ENCODE measurements at regions not wholly inside any gene's neighbourhood (a gene's known extent, or its start where the extent isn't known, plus 50 kb on each side); places are given as distances from the start of the nearest gene placed in this dataset.

DNA sequence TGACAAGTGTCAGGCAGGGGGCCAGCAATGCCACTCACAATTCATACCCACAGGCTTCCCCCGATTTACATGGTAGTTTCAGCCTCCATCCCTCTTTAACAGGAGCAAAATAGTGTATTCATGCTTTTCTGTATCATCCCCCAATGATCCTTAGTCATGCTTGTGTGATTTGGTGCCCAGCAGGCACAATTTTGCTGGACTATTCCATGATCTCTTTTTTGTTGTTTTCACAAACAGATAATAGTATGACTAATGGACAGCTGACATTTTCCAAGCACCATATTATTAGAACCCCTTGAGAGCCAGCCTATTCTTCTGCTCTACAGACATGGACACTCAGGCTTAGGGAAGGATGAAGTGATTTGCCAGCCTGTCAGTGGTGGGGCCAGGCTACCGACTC lies 128.2 kb upstream of the RIPOR2 start:
- Histone ChIP-seq H3K4me3 (ENCODE audit: insufficient read depth, low read depth, low read length) (no peak overlapping the region), H2BK120ac (ENCODE audit: low read depth, low read length) (no peak overlapping the region), H3K9ac (ENCODE audit: low read depth, low read length) (no peak overlapping the region), H3K27ac (ENCODE audit: insufficient read depth, low read length) (no peak overlapping the region), H3K4me2 (ENCODE audit: low read depth, low read length) (no peak overlapping the region), H3K4me1 (ENCODE audit: control insufficient read depth, insufficient read depth, low read length) (peaks cover 11% of the 10 kb centered on the region), H3K9me1 (ENCODE audit: insufficient read depth, low read length) (peaks cover 3% of the 10 kb centered on the region; the same call in 1 of the 2 replicates), H3K14ac (replicated peaks; ENCODE audit: low read depth, low read length) (no peak overlapping the region), H4K91ac (ENCODE audit: insufficient read depth, low read depth, low read length) (no peak overlapping the region), H2BK15ac (ENCODE audit: low read depth, low read length) (no peak overlapping the region), H3K4ac (ENCODE audit: low read depth, low read length) (no peak overlapping the region), H3K9me3 (ENCODE audit: control insufficient read depth, insufficient read depth, low read length) (no peaks in the 10 kb centered on the region), H2BK5ac (ENCODE audit: low read depth, low read length, poor library complexity, severe bottlenecking) (no peak overlapping the region), H3K79me1 (ENCODE audit: low read depth in 1 of 2, low read length in 2 of 2) (no peaks in the 10 kb centered on the region), H4K5ac (ENCODE audit: low read depth, low read length) (no peak overlapping the region), H3K36me3 (ENCODE audit: control insufficient read depth, insufficient read depth, low read length) (no peaks in the 10 kb centered on the region), H3K18ac (ENCODE audit: low read depth, low read length) (no peak overlapping the region; the same call in 1 of the 2 replicates), H3K56ac (ENCODE audit: extremely low read depth, insufficient read depth, low read length) (no peak overlapping the region), H4K20me1 (ENCODE audit: insufficient read depth, low read length) (no peaks in the 10 kb centered on the region), H3K27me3 (ENCODE audit: control insufficient read depth, insufficient read depth, low read length) (no peaks in the 10 kb centered on the region), H4K8ac (ENCODE audit: low read depth in 2 of 2, low read length in 2 of 2) (no peak overlapping the region), H2AFZ (replicated peaks; ENCODE audit: low read length, poor library complexity) (no peak overlapping the region), H2AK9ac (replicated peaks; ENCODE audit: low read depth, low read length, poor library complexity) (no peak overlapping the region), H2AK5ac (ENCODE audit: low read depth, low read length) (no peak overlapping the region; the same call in 1 of the 2 replicates), H3K23ac (ENCODE audit: low read depth, low read length) (no peak overlapping the region), H2BK20ac (ENCODE audit: low read depth, low read length) (no peak overlapping the region)
- in situ Hi-C loops (cut with MboI; ENCODE audit: low sequenced_read_pairs) (loop anchor here (5.0 to 10.0 kb wide), 2 partner anchors 207 to 479 kb away; no protein-coding TSS in a partner anchor), intact Hi-C loops (cut with micrococcal nuclease) (no loop called here), dilution Hi-C loops (cut with HindIII; ENCODE audit: low sequenced_read_pairs, unreplicated experiment) (no loop called here)
- ChIA-PET POLR2A (ENCODE audit: unreplicated experiment) (no interaction called here), CTCF (no interaction called here)
- no peak for ATAC-seq (ENCODE audit: low read depth)
- WGBS, 2 experiments (ENCODE audit: extremely low coverage in 2 of 2, insufficient read length in 1 of 2): no CpG with 5 or more reads among the region's 2 CpGs
- BruUV-seq (replicated peaks): no TSS peak
- DNase-seq: peak; percentile 12
- TF ChIP-seq MAFK (IDR thresholded peaks at IDR 0.05; ENCODE audit: low read depth, low read length) (no peak), FOS (IDR thresholded peaks at IDR 0.05; ENCODE audit: low read depth, low read length) (no peak), CHD1 (IDR thresholded peaks at IDR 0.05; ENCODE audit: low read depth, low read length) (no peak), RCOR1 (IDR thresholded peaks at IDR 0.05; ENCODE audit: insufficient replicate concordance, low read length) (no peak), BHLHE40 (IDR thresholded peaks at IDR 0.05; ENCODE audit: low read depth, low read length) (no peak), NFE2L2 (IDR thresholded peaks at IDR 0.05; ENCODE audit: low read depth, low read length) (no peak), USF2 (IDR thresholded peaks at IDR 0.05; ENCODE audit: low read depth, low read length) (no peak)
- TF ChIP-seq, protein P1, sequence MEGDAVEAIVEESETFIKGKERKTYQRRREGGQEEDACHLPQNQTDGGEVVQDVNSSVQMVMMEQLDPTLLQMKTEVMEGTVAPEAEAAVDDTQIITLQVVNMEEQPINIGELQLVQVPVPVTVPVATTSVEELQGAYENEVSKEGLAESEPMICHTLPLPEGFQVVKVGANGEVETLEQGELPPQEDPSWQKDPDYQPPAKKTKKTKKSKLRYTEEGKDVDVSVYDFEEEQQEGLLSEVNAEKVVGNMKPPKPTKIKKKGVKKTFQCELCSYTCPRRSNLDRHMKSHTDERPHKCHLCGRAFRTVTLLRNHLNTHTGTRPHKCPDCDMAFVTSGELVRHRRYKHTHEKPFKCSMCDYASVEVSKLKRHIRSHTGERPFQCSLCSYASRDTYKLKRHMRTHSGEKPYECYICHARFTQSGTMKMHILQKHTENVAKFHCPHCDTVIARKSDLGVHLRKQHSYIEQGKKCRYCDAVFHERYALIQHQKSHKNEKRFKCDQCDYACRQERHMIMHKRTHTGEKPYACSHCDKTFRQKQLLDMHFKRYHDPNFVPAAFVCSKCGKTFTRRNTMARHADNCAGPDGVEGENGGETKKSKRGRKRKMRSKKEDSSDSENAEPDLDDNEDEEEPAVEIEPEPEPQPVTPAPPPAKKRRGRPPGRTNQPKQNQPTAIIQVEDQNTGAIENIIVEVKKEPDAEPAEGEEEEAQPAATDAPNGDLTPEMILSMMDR (conservative IDR thresholded peaks at IDR 0.05; ENCODE audit: low read depth, low read length): no peak

Measured in IMR-90 (cell line).